ENCODE measurements at regions not wholly inside any gene's neighbourhood (a gene's known extent, or its start where the extent isn't known, plus 50 kb on each side); places are given as distances from the start of the nearest gene placed in this dataset.
"Not testable (repeated sequence)": the region's sequence is repeated elsewhere in the genome, so short reads cannot be mapped to it uniquely, and the experiment has no call there.

DNA sequence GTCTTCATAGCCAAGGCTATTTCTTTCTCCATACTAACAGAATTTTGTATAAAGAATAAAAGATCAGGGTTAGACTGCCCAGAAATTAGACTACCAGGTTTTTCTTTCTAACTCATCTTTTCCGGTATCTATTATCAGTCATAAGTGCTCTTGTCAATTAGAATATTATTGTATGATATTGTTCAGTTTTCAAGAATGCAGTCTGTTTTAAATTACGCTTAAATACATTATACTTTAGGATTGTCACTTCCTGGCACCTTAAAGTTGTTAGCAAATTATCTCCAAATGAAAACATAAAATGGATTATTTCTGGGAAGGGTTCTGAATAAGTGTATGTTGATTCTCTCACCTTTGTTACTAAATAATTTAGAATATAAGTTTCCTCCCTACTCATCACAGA lies 497.2 kb downstream of the IGSF11 start:
- DNase-seq = no peak

DNA sequence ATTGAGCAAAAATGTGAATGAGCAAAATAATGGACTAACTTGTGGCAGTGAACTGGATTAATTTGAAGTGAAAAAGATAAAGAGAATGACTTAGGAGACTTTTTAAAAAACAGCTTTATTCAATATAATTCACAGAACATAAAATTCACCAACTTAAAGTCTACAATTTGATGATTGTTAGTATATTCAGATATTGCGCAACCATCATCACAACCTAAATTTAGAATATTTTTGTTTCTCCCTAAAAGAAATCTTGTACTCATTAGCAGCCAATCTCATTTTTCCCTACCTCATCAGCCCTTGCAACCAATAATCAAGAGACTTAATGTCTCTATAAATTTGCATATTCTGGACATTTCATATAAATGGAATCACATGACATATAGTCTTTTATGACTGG lies 496.5 kb downstream of the IGSF11 start:
- no peak for DNase-seq

GRCh38 chr3:118539820-118540447 lies 494.7 kb downstream of the IGSF11 start:
- not testable (repeated sequence) for DNase-seq

- not testable (repeated sequence) for DNase-seq
Measured at GRCh38 chr3:118540448-118540821, 494.2 kb downstream of the IGSF11 start.

- DNase-seq = no peak
Measured at GRCh38 chr3:118540826-118541225, 493.8 kb downstream of the IGSF11 start.

GRCh38 chr3:118541796-118542195 lies 492.9 kb downstream of the IGSF11 start:
- no peak for DNase-seq

DNA sequence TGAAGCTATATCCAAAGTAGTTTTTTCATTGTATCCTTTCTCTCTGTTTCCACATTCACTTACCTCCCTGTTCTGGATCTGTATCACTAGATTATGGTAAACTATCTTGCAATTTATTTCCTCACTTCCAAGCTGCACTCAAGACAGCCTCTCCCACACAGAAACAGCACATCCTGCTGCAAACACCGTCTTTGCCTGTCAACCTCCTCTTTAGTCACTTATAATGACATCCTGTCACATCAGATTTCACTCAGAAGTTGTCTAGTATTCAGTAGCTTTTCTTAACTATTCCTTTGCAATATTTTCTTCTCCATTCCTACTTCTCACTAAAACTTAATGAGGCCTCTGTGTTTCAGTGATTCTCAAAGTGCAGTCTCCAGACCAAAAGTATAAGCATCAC lies 490.8 kb downstream of the IGSF11 start:
- no peak for DNase-seq

- no peak for DNase-seq
Measured at GRCh38 chr3:118544458-118544857, 490.2 kb downstream of the IGSF11 start.

GRCh38 chr3:118548434-118548833 lies 486.2 kb downstream of the IGSF11 start:
- DNase-seq = no peak

GRCh38 chr3:118550122-118550521 lies 484.5 kb downstream of the IGSF11 start:
- DNase-seq = no peak

- no peak for DNase-seq
Measured at GRCh38 chr3:118550556-118550955, 484.1 kb downstream of the IGSF11 start.

- DNase-seq = no peak
Measured at GRCh38 chr3:118554148-118554838, 480.4 kb downstream of the IGSF11 start.

GRCh38 chr3:118556983-118557382 lies 477.7 kb downstream of the IGSF11 start:
- DNase-seq = no peak

- DNase-seq = no peak
Measured at GRCh38 chr3:118557513-118557912, 477.1 kb downstream of the IGSF11 start.

DNA sequence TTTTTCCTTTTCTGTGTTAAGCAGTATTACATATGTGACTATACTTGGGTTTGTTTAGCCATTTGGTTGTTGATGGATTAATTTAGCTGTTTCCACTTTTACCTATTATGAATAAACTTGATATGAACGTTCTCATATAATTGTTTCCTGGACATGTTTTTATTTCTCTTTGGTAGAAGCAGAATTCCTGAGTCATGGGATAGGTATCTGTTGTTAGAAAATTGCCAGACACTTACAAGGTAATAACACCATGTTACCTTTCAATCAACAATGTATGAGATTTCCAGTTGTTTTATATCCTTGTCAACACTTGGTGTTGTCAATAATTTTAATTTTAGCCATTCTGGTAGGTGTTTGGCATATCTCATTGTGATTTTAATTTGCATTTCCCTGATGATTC lies 475.4 kb downstream of the IGSF11 start:
- no peak for DNase-seq

DNA sequence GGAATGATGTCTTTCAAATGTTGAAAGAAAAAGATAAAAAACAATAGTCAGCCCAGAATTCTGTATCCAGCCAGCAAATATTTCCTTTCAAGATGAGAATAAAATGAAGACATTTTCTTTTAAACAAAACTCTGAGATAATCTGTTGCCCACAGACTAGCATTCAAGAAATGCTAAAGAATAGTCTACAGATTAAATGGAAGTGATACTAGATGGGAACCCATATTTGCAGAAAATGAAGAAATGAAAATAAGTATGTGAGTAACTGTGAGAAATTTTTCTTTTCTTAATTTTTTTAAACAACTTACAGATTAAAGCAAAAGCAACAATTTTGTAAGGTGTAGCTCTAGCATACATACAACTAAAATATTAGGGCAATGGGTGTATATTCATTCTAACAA lies 469.8 kb downstream of the IGSF11 start:
- DNase-seq = no peak

DNA sequence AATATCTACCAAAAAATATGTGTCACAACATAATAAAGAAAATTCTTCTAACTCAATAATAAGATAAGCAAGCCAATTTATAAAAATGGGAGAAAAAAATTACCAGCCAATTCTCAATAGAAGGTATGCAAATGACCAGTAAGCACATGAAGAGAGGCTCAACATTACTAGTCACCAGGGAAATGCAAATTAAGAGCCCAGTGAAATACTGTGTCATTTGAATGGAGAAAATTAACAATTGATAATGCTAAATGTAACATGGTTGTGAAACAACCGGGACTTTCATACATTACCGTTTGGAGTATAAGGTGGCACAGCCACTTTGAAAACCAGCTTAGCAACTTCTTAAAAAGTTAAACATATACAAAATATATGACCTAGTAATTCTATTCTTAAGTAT lies 460.7 kb downstream of the IGSF11 start:
- DNase-seq = no peak

DNA sequence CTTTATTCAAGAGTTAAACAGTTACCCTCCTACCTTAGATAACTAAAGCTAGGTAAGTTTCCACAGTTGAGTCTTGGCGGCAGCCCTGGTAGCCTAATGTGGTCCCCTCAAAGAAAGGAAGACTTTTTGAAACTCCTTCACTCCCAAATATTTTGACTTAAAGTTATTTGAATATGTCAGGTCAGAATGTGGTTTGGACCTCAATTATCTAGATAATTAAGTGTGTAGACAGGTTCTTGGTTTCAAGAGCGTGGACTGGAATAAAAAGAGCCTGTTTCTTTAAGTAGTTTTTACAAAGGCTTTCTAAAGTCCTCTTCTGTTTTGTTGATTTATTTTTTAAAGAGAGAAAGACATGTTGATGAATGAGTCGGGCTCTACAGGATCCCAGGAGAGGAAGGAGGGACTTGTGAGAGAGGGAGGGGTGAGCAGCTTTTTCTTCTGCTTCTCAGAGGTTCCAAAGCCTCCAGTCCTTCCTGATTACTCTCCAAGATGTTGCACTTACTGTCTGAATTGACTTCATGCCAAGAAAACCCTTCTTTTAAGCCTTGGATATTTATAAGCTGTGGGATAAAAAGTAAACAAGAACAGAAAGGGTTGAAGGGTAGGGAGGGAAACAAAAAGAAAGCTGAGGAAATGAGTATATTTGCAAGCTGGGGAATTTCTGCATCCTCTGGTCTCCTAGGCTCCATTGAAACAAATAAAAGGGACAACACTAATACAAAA lies 457.4 kb downstream of the IGSF11 start:
- DNase-seq = no peak

- no peak for DNase-seq
Measured at GRCh38 chr3:118578559-118578958, 456.1 kb downstream of the IGSF11 start.

DNA sequence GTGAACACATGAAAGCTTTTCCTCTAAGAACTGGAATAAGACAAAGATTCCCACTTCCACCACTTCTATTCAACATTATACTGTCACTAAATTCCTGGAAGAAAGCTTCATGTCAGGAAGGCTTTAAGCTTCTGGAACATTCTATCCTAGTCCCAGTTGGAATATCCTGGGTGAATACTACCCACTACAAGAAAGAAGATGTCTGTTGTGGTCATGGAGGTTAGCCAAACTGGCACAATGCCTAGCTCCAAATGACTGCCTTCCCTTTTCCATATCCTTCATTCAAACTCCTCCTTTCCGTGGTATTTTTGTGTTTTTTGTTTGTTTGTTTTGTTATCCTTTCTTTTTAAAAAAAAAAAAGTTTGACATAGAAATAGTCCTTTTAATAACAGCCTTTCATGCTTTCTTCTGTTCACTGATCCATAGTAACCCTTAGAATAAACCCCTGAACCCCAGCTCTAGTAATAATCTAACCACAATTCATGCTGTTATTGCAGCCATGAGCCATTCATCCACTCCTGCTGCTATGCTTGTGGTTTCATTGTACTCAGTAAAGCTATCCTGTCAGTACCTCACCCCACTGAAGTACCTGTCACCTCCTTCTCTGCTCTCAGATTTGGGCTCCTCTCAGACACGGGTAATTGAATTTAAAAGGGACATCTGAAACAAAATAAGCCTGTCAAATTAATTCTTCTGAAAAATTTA lies 447.5 kb downstream of the IGSF11 start:
- DNase-seq = no peak

DNA sequence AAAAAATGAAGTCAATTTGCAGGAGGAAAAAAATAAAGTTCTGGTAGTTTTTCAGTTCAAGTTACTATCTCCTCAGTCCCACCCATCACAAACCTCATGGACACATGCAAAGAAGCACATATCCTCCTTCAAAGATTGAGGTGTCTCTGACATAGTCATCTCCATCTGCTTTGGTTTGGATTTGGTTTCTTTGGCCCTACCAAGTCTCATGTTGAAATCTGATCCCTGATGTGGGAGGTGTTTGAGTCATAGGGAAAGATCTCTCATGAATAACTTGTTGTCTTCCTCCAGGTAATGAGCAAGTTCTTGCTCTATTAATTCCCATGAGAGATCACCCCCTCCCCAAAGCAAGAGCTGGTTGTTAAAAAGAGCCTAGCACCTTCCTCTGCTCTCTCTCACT lies 446.8 kb downstream of the IGSF11 start:
- no peak for DNase-seq

GRCh38 chr3:118593277-118593670 lies 441.4 kb downstream of the IGSF11 start:
- no peak for DNase-seq
